PFSK-1 (cell line): ENCODE measurements at regions not wholly inside any gene's neighbourhood (a gene's known extent, or its start where the extent isn't known, plus 50 kb on each side); places are given as distances from the start of the nearest gene placed in this dataset.

Source experiments
- REST ChIP-seq, 2 experiments: IDR thresholded peaks; 2 replicates each; pipeline versions ENCODE4 v1.6.1 to v1.8.0; 2011 to 2012; ENCODE audit warnings: low read depth in 2 of 2, low read length in 2 of 2, control low read depth in 1 of 2, inconsistent platforms in 1 of 2, mild to moderate bottlenecking in 1 of 2, moderate library complexity in 1 of 2; ENCODE audit not compliant: insufficient read depth in 1 of 2
- TAF1 ChIP-seq: IDR thresholded peaks from 2 replicates; pipeline ENCODE4 v1.6.1; 2012; ENCODE audit warnings: low read length, control low read depth, borderline replicate concordance; ENCODE audit not compliant: insufficient read depth

GRCh38 chr16:86157616-86158247 is 258.8 kb downstream of the IRF8 start:
- TF ChIP-seq TAF1, result no peak
- TF ChIP-seq REST (IDR thresholded peaks at IDR 0.05; ENCODE audit: insufficient read depth in 1 of 2, low read depth in 2 of 2, low read length in 2 of 2), result no peak
